Muscle of arm (tissue), 1 donor: ENCODE measurements at regions not wholly inside any gene's neighbourhood (a gene's known extent, or its start where the extent isn't known, plus 50 kb on each side); places are given as distances from the start of the nearest gene placed in this dataset.

Source experiments
- DNase-seq: peaks from one replicate; pipeline ENCODE4 v3.0.0-alpha.2; 2013

- DNase-seq = peak; percentile 76
Observed at GRCh38 chr3:59653405-59654122, 603.7 kb upstream of the CFAP20DC start.

GRCh38 chr3:59644479-59645402 is 594.9 kb upstream of the CFAP20DC start:
- no peak for DNase-seq

- DNase-seq = no peak
Observed at GRCh38 chr3:59641169-59641899, 591.5 kb upstream of the CFAP20DC start.

- no peak for DNase-seq
Observed at GRCh38 chr3:59632760-59633573, 583.1 kb upstream of the CFAP20DC start.

GRCh38 chr3:59631482-59631881 is 581.7 kb upstream of the CFAP20DC start:
- no peak for DNase-seq

GRCh38 chr3:59621037-59621436 is 571.2 kb upstream of the CFAP20DC start:
- no peak for DNase-seq

GRCh38 chr3:59620325-59620724 is 570.5 kb upstream of the CFAP20DC start:
- DNase-seq = no peak

- DNase-seq = no peak
Observed at GRCh38 chr3:59612444-59612715, 562.6 kb upstream of the CFAP20DC start.

- no peak for DNase-seq
Observed at GRCh38 chr3:59611649-59612443, 562.0 kb upstream of the CFAP20DC start.

GRCh38 chr3:59609657-59610348 is 560.0 kb upstream of the CFAP20DC start:
- DNase-seq = peak; percentile 34

GRCh38 chr3:59608356-59608755 is 558.5 kb upstream of the CFAP20DC start:
- no peak for DNase-seq

GRCh38 chr3:59607656-59608055 is 557.8 kb upstream of the CFAP20DC start:
- no peak for DNase-seq

- no peak for DNase-seq
Observed at GRCh38 chr3:59606638-59607266, 556.9 kb upstream of the CFAP20DC start.

- no peak for DNase-seq
Observed at GRCh38 chr3:59605944-59606534, 556.2 kb upstream of the CFAP20DC start.

GRCh38 chr3:59605318-59605717 is 555.5 kb upstream of the CFAP20DC start:
- no peak for DNase-seq

- DNase-seq = peak; percentile 39
Observed at GRCh38 chr3:59601486-59601885, 551.7 kb upstream of the CFAP20DC start.

- no peak for DNase-seq
Observed at GRCh38 chr3:59600631-59601030, 550.8 kb upstream of the CFAP20DC start.

GRCh38 chr3:59596741-59597140 is 546.9 kb upstream of the CFAP20DC start:
- no peak for DNase-seq

GRCh38 chr3:59595830-59596229 is 546.0 kb upstream of the CFAP20DC start:
- DNase-seq = no peak
